Stimulated activated CD8-positive, alpha-beta memory T cell treated with anti-CD3 and anti-CD28 coated beads, Interleukin-7, amount 100 ng/mL, for 4 hours (primary cell): ENCODE measurements at regions not wholly inside any gene's neighbourhood (a gene's known extent, or its start where the extent isn't known, plus 50 kb on each side); places are given as distances from the start of the nearest gene placed in this dataset.

Experiments used
- DNase-seq, 2 donors: peaks; one replicate each; pipeline ENCODE4 v3.0.0-alpha.2; 2020; ENCODE audit warnings: low read depth in 2 of 2

GRCh38 chr3:147846854-147847478 is 437.8 kb downstream of the ZIC1 start:
- DNase-seq: no peak

GRCh38 chr3:147851062-147851461 is 441.9 kb downstream of the ZIC1 start:
- no peak for DNase-seq

GRCh38 chr3:147854542-147854941 is 445.4 kb downstream of the ZIC1 start:
- no peak for DNase-seq

- no peak for DNase-seq
These were observed 455.7 kb downstream of the ZIC1 start for GRCh38 chr3:147864754-147865354.

GRCh38 chr3:147866561-147866960 is 457.4 kb downstream of the ZIC1 start:
- DNase-seq: no peak

- no peak for DNase-seq
These were observed 463.4 kb downstream of the ZIC1 start for GRCh38 chr3:147872568-147872967.

GRCh38 chr3:147875498-147875897 is 466.3 kb downstream of the ZIC1 start:
- no peak for DNase-seq

- no peak for DNase-seq
These were observed 472.8 kb downstream of the ZIC1 start for GRCh38 chr3:147881933-147882332.

- no peak for DNase-seq
These were observed 477.7 kb downstream of the ZIC1 start for GRCh38 chr3:147886879-147887278.

GRCh38 chr3:147887797-147888196 is 478.6 kb downstream of the ZIC1 start:
- no peak for DNase-seq

- no peak for DNase-seq
These were observed 480.9 kb downstream of the ZIC1 start for GRCh38 chr3:147890114-147890513.

- no peak for DNase-seq
These were observed 486.3 kb downstream of the ZIC1 start for GRCh38 chr3:147895509-147895908.

- no peak for DNase-seq
These were observed 491.7 kb downstream of the ZIC1 start for GRCh38 chr3:147900851-147901250.

GRCh38 chr3:147903026-147903425 is 493.9 kb downstream of the ZIC1 start:
- no peak for DNase-seq

- DNase-seq: no peak
These were observed 495.3 kb downstream of the ZIC1 start for GRCh38 chr3:147904421-147904820.

GRCh38 chr3:147906285-147906684 is 497.1 kb downstream of the ZIC1 start:
- DNase-seq: no peak

- DNase-seq: no peak
These were observed 505.4 kb downstream of the ZIC1 start for GRCh38 chr3:147914532-147914931.

GRCh38 chr3:147915057-147915456 is 505.9 kb downstream of the ZIC1 start:
- no peak for DNase-seq

- DNase-seq: no peak
These were observed 510.3 kb downstream of the ZIC1 start for GRCh38 chr3:147919496-147919895.

GRCh38 chr3:147921051-147921450 is 511.9 kb downstream of the ZIC1 start:
- DNase-seq: no peak

GRCh38 chr3:147924755-147925154 is 515.6 kb downstream of the ZIC1 start:
- DNase-seq: no peak

GRCh38 chr3:147925272-147925671 is 516.1 kb downstream of the ZIC1 start:
- DNase-seq: no peak

GRCh38 chr3:147930232-147930807 is 521.2 kb downstream of the ZIC1 start:
- no peak for DNase-seq
